Hindlimb muscle (tissue), 1 donor: ENCODE measurements at regions not wholly inside any gene's neighbourhood (a gene's known extent, or its start where the extent isn't known, plus 50 kb on each side); places are given as distances from the start of the nearest gene placed in this dataset.
"Not testable (repeated sequence)": the region's sequence is repeated elsewhere in the genome, so short reads cannot be mapped to it uniquely, and the experiment has no call there.

Experiments used
- DNase-seq: peaks from one replicate; pipeline ENCODE4 v3.0.0-alpha.2; 2013

DNA sequence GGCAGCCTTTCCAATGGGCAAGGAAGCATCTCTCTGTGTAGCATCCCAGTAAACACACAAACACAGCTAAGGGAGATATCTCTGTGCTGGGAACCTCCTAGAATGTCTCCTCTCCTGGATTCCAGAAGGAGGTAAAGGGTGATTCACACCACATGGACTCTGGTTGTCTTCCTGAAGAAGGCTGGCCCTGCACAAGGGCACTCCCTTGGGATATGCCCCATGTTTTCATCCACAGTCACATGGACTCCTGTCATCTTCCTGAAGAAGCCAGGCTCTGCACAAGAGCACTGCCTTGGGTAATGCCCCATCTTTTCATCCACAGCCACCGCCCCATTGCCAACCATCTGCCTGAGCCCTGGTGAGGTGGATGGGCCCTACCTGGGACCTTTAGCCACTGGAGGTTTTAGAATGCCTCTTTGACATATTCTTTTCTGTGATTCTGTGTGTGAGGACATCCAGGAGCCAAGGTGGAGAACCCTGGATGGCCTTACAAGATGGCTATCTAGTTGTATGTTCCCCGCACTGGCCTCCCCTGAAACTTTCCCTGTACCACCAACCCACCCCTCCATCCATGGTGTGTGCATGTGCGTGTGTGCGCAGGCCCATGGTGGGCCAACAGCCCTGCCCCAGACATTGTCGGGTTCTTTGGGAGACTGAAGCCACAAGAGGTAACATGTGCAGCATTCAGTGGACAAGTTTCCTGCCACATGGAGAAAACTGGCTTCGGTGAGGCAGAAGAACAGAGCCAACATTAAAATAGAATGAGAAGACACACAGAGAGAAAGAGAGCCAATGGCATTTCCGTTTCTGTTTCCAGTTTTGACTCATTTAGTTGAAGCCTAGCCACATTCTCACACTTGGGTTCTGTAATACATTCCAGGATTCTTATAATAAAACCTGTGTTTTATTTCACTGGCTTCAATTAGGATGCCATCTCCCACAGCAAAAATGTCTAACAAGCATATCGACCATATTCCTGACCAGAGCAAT, 110.2 kb upstream of the CST7 start:
- DNase-seq = no peak

- DNase-seq = no peak
Measured at GRCh38 chr20:24840121-24840713, 108.9 kb upstream of the CST7 start.

DNA sequence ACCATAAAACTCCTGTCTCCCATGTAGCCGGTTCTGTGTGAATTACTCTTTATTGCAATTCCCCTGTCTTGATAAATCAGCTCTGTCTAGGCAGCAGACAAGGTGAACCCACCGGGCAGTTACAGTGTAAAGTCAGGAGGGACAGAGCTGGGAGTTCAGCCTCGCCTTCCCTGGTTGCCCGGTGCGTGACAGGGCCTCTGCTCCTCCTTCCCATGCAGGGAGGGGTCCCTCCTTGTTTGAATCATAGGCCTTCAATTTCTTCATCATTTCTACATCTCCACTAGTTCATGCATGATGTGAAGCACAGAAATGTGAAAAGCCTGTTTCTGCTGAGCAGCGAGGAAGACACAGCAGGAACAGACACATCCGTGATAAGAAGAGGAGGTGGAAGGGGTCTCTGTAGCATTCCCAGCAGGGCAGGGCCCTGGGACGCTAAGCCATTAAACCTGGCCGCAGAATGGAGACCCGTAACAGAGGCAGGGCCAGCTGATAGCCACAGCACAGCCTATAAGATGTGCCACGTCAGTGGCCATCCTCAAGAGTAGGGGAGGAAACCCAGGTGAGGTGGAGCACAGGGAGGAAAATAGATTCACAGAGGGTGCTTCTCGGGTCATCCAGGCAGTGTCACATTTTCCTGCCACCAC, 106.7 kb upstream of the CST7 start:
- no peak for DNase-seq

DNA sequence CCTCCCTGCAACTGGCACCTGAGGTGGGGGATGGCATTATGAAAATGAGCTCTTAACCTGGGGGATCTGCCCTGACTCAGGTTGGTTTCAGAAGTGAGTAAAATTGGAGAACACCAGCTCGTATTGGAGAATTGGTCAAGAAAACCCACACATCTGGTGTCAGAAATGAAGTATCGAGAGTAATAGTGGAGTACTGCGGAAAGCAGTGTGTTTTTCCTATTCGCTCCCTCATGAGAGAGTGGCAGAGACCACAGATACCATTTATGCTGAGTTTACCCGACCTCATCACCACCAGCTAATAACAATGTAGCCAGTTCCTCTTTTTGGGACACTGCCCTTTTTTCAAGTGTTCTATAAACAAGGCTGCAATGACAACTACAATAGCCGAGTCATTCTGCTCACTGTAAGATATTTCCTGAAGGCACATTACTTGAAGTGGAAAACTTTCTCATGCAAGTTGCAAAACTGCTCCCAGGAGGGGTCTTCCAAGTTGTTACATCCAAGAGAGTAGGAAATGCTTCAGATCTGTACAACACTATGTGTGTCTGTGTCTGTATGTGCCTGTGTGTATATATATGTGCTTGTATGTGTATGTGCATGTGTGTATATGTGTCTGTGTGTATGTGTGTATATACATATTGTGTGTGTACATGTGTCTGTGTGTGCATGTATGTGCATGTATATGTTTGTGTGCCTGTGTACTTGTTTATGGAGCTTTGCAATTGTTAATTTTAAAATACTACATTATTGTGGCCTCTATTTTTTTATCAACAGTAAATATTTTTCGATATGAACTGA, 106.0 kb upstream of the CST7 start:
- no peak for DNase-seq

GRCh38 chr20:24850176-24850575, 98.9 kb upstream of the CST7 start:
- no peak for DNase-seq

GRCh38 chr20:24851346-24852019, 97.6 kb upstream of the CST7 start:
- DNase-seq = no peak

DNA sequence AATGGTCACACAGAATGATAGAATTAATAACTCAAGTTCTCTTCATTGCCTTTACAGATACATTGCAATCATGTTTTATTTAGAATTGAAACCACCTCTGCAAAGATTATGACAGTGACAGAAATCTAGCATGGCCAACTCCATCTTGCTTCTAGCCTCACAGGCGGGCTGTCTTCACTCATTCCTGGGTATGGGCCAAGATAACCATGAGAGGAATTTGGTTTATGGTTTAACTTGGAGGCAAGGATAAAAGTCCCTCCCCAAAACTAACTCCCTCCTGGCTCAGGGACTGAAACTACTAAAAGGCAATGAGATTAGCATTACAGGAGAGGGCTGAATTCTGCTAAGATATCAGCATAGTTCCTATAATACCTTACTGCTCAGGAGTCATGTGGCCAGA, 95.2 kb upstream of the CST7 start:
- no peak for DNase-seq

DNA sequence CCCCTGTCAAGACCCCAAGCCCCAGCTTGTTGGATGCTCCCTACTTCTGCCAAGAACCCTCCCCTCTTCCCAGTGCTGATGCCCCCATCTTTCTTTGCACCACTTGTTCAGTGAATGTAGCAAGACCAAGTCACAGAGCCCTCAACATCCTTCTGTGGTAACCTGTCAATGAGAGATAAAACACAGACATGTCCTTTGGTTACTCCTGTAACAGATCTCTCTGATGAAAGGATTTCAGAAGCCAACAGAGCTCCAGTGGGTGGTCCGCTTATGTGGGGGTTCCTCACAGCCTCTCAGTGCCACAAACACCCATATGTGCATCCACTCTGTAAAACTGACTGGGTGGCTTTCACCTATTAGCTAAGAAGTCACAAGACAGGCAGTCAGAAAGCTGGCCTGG, 93.2 kb upstream of the CST7 start:
- DNase-seq = no peak

DNA sequence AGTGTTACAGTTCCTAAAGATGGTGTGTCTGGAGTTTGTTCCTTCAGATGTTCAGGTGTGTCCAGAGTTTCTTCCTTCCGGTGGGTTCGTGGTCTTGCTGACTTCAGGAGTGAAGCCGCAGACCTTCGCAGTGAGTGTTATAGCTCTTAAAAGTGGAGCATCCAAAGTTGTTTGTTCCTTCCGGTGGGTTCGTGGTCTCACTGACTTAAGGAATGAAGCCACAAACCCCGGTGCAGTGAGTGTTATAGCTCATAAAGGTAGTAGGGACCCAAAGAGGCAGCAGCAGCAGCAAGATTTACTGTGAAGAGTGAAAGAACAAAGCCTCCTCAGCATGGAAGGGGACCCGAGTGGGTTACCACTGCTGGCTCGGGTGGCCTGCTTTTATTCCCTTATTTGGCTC, 90.6 kb upstream of the CST7 start:
- not testable (repeated sequence) for DNase-seq

- DNase-seq = no peak
Measured at GRCh38 chr20:24859539-24859938, 89.5 kb upstream of the CST7 start.

DNA sequence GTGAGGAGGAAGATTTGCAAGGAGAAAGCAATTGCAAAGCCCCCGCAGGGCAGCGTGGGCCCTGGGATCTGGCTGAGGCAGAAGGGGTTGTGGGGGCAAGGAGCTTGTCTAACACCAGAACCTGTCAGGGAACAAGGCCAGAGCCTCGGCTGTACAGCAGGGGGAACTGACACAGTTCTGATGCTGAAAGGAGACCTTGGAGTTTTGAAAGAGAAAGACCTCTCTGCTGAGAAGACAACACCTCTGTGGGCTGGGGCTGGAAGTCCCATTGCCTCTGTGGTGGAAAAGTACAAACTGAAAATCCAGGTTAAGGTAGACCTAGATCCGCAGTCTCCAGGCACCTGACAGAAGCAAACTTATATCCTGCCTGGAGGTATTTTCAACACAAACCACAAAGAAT, 86.9 kb upstream of the CST7 start:
- no peak for DNase-seq

DNA sequence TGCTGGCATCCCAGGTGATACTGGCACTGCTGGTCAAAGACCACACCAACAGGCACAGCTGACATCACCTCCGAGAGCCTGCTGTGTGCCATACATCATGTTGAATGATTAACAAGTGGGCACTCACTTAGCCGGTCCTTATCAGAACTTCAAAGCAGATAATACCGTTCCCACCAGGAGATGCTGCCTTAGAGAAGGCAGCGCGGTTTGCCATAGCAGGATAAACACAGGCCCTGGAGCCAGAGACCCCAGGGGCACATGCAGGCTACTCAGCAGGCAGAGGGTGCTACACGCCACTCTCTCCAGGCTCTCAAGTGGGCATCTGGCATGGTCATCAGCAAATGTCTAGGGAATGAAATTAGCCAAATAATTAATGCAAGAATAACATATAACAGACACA, 86.5 kb upstream of the CST7 start:
- no peak for DNase-seq

- no peak for DNase-seq
Measured at GRCh38 chr20:24863356-24863755, 85.7 kb upstream of the CST7 start.

GRCh38 chr20:24866008-24866407, 83.1 kb upstream of the CST7 start:
- no peak for DNase-seq

- no peak for DNase-seq
Measured at GRCh38 chr20:24866742-24867141, 82.3 kb upstream of the CST7 start.

DNA sequence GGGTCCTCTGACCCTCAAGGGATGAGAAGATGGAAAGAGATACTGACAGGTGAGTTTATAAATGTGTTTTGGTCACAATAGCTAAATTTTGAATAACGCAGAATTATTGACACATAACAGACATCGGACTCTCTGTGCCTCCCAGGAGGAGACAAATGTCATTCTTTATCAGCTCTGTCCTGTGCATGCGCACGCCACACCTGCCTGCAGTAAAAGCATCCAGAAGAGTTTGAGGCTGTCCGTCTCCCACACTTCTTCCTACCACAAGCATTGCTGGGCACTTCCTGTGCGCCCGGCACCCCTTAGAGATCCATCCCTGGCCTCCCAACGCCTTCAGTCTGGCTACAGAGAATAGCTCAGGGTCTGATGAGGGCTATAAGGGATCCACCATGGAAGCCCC, 81.5 kb upstream of the CST7 start:
- no peak for DNase-seq

DNA sequence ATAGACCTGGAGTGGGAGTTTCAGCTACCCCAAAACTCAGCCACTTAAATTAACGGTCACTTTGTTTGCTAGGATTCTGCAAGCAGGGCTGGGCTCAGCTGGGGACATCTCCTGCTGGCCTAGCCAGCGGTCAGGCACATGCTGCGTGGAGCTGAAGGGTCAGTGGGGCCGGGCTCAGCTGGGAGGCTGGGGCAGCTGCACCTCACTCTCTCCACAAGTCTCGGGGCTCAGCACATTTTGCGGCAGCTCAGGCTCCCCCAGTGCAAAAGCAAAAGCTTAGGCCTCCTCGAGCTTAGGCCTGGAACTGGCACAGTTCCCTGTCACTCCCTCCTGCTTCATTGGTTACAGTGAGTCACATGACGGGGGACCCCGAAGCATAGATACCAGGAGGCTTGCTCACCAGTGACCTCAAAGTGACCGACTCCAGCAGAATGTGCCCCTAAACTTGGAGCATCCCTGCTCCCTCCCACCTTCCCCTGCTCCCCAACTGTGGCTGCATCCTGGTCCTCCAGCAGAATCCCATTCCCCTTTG, 80.6 kb upstream of the CST7 start:
- no peak for DNase-seq

- no peak for DNase-seq
Measured at GRCh38 chr20:24868959-24869358, 80.1 kb upstream of the CST7 start.

GRCh38 chr20:24870057-24870456, 79.0 kb upstream of the CST7 start:
- no peak for DNase-seq

- no peak for DNase-seq
Measured at GRCh38 chr20:24870881-24871280, 78.2 kb upstream of the CST7 start.

DNA sequence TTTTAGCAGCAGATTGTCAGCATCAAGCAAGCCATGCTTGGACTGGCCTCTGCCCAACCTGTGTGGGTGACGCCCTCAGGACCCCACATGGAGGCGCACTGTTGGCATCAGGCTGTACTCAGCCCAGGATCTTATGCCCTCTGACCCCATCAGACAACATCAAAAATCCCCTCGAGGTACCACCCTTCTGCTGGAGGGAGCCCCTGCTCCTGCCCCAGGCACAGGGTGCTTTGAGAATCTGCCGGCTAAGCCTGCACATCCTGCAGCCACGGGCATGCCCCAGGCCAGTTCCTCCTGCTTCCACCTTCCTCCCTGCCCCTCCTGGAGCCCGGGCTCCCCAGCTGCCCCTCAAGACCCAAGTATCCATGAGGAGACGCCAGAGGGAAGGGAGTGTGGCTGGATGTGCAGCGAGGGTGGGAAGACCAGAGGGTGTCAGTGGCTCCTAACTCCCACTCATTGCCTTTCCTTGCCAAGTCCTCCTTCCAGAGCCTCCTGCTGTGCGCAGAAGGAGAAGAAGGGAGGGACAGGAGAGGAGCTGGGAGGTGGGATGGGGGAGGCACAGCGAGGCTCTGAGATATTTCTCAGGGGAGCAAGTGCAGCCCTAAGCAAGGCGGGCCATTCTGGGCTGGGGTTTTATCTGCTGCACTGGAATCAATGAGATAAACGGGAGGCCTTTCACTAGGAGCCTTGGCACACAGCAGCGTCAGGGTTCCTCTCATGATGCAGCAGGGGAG, 77.4 kb upstream of the CST7 start:
- DNase-seq = no peak
